OCI-LY3 (cell line): ENCODE measurements at regions not wholly inside any gene's neighbourhood (a gene's known extent, or its start where the extent isn't known, plus 50 kb on each side); places are given as distances from the start of the nearest gene placed in this dataset.
"Not testable (repeated sequence)": the region's sequence is repeated elsewhere in the genome, so short reads cannot be mapped to it uniquely, and the experiment has no call there.

Experiments
- H2AFZ ChIP-seq: fragments of 200-600, 300-600 bp; shearing (Covaris generic); 2 replicates; pipeline ENCODE4 v1.6.0; 2014; ENCODE audit warnings: antibody characterized with exemption, low read depth, low read length
- H3K27ac ChIP-seq: fragments of 200-600, 300-600 bp; sonication (generic); 2 replicates; pipeline ENCODE4 v1.5.1; 2014; ENCODE audit warnings: mild to moderate bottlenecking, low read length, moderate library complexity, mixed read lengths
- H3K27me3 ChIP-seq: fragments of 200-600, 300-600 bp; sonication (generic); 2 replicates; pipeline ENCODE4 v1.6.1; 2014; ENCODE audit warnings: low read depth, low read length, mixed read lengths
- H3K36me3 ChIP-seq: fragments of 200-600, 300-600 bp; sonication (generic); replicated peaks from 2 replicates; pipeline ENCODE3; 2014; ENCODE audit warnings: low read depth, low read length, mixed read lengths
- H3K4me1 ChIP-seq: fragments of 300-600, 200-600 bp; sonication (generic); 2 replicates; pipeline ENCODE4 v1.6.1; 2014; ENCODE audit warnings: low read length, mixed read lengths
- H3K4me2 ChIP-seq: fragments of 200-600, 300-600 bp; sonication (generic); 2 replicates; pipeline ENCODE4 v1.6.1; 2014; ENCODE audit warnings: low read length, mixed read lengths
- H3K4me3 ChIP-seq: fragments of 300-600, 200-600 bp; sonication (generic); 2 replicates; pipeline ENCODE4 v1.5.1; 2014; ENCODE audit warnings: antibody characterized with exemption, mild to moderate bottlenecking, low read length, moderate library complexity
- H3K79me2 ChIP-seq: fragments of 300-600, 200-600 bp; shearing (Covaris generic); 2 replicates; pipeline ENCODE4 v1.6.1; 2014; ENCODE audit warnings: mild to moderate bottlenecking, low read length, mixed read lengths
- H3K9ac ChIP-seq: fragments of 300-600, 200-600 bp; shearing (Covaris generic); 2 replicates; pipeline ENCODE4 v1.6.0; 2014; ENCODE audit warnings: mild to moderate bottlenecking, low read length, moderate library complexity
- H3K9me3 ChIP-seq: fragments of 200-600, 300-600 bp; shearing (Covaris generic); 2 replicates; pipeline ENCODE4 v1.6.1; 2014; ENCODE audit warnings: low read length, mixed read lengths; ENCODE audit not compliant: insufficient read depth
- H4K20me1 ChIP-seq: fragments of 200-600, 300-600 bp; sonication (generic); 2 replicates; pipeline ENCODE4 v1.6.1; 2016; ENCODE audit warnings: low read length, mixed read lengths; ENCODE audit not compliant: insufficient read depth
- EZH2phosphoT487 ChIP-seq: fragments of 200-600 bp; shearing (Covaris generic); IDR thresholded peaks from 2 replicates; pipeline ENCODE4 v1.6.1; 2018; ENCODE audit warnings: antibody characterized with exemption, mixed run types, low read depth
- TF ChIP-seq, protein P1 (sequence below): fragments of 200-600, 300-600 bp; sonication (generic); IDR thresholded peaks from 2 replicates; pipeline ENCODE4 v1.5.1; 2014; ENCODE audit warnings: antibody characterized with exemption, low read length, low read depth

- H3K9ac ChIP-seq, result no peak overlapping the region
- H3K27me3 ChIP-seq, result peaks cover 12% of the 10 kb centered on the region
- TF ChIP-seq, protein P1, sequence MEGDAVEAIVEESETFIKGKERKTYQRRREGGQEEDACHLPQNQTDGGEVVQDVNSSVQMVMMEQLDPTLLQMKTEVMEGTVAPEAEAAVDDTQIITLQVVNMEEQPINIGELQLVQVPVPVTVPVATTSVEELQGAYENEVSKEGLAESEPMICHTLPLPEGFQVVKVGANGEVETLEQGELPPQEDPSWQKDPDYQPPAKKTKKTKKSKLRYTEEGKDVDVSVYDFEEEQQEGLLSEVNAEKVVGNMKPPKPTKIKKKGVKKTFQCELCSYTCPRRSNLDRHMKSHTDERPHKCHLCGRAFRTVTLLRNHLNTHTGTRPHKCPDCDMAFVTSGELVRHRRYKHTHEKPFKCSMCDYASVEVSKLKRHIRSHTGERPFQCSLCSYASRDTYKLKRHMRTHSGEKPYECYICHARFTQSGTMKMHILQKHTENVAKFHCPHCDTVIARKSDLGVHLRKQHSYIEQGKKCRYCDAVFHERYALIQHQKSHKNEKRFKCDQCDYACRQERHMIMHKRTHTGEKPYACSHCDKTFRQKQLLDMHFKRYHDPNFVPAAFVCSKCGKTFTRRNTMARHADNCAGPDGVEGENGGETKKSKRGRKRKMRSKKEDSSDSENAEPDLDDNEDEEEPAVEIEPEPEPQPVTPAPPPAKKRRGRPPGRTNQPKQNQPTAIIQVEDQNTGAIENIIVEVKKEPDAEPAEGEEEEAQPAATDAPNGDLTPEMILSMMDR, result no peak
- TF ChIP-seq EZH2phosphoT487, result no peak
- peaks cover 14% of the 10 kb centered on the region for H3K4me1 ChIP-seq
- H3K4me2 ChIP-seq, result no peak overlapping the region
- no peaks in the 10 kb centered on the region for H3K36me3 ChIP-seq
- H3K27ac ChIP-seq, result no peak overlapping the region
- H2AFZ ChIP-seq, result no peak overlapping the region
- H3K79me2 ChIP-seq, result no peaks in the 10 kb centered on the region
- H3K9me3 ChIP-seq, result no peaks in the 10 kb centered on the region
- H3K4me3 ChIP-seq, result no peak overlapping the region
- no peaks in the 10 kb centered on the region for H4K20me1 ChIP-seq
These were observed 75.1 kb upstream of the AFDN start for GRCh38 chr6:167751579-167752115.

GRCh38 chr6:167753281-167753680 lies 73.4 kb upstream of the AFDN start:
- not testable (repeated sequence) for H3K4me2 ChIP-seq, H4K20me1 ChIP-seq, H3K9ac ChIP-seq, H3K36me3 ChIP-seq, H3K79me2 ChIP-seq, H3K9me3 ChIP-seq, H3K27me3 ChIP-seq, H3K27ac ChIP-seq, H3K4me3 ChIP-seq, H3K4me1 ChIP-seq, H2AFZ ChIP-seq

- Histone ChIP-seq H3K36me3 (no peaks in the 10 kb centered on the region), H3K9ac (no peak overlapping the region), H3K27ac (no peak overlapping the region), H3K4me3 (no peak overlapping the region), H3K27me3 (0 out of 2 replicates have a peak, but pooled peaks cover 5% of the 10 kb centered on the region), H3K4me1 (no peaks in the 10 kb centered on the region), H3K4me2 (no peak overlapping the region), H4K20me1 (no peaks in the 10 kb centered on the region), H3K79me2 (no peaks in the 10 kb centered on the region), H3K9me3 (no peaks in the 10 kb centered on the region), H2AFZ (no peak overlapping the region)
- TF ChIP-seq, protein P1, result no peak
- TF ChIP-seq EZH2phosphoT487, result no peak
These were observed 72.0 kb upstream of the AFDN start for GRCh38 chr6:167754691-167755090.

- Histone ChIP-seq H3K4me2 (no peak overlapping the region), H3K36me3 (no peaks in the 10 kb centered on the region), H3K9ac (no peak overlapping the region), H3K4me3 (no peak overlapping the region), H4K20me1 (no peaks in the 10 kb centered on the region), H3K79me2 (no peaks in the 10 kb centered on the region), H3K4me1 (no peaks in the 10 kb centered on the region), H2AFZ (no peak overlapping the region), H3K9me3 (no peaks in the 10 kb centered on the region), H3K27ac (no peak overlapping the region), H3K27me3 (0 out of 2 replicates have a peak, but pooled peaks cover 5% of the 10 kb centered on the region)
- TF ChIP-seq, protein P1, result no peak
- TF ChIP-seq EZH2phosphoT487, result no peak
These were observed 71.2 kb upstream of the AFDN start for GRCh38 chr6:167755461-167755860.
